Mammary epithelial cell (primary cell): ENCODE measurements at regions not wholly inside any gene's neighbourhood (a gene's known extent, or its start where the extent isn't known, plus 50 kb on each side); places are given as distances from the start of the nearest gene placed in this dataset.

Experiments
- EZH2 ChIP-seq: IDR thresholded peaks from 2 replicates; pipeline ENCODE4 v1.6.1; 2012; ENCODE audit warnings: low read length, inconsistent platforms, borderline replicate concordance
- TF ChIP-seq, protein P1 (sequence below), 2 donors: IDR thresholded peaks in 1 of 2; conservative IDR thresholded peaks in 1 of 2; 2 replicates each; pipeline ENCODE4 v1.5.1; 2011 to 2012; ENCODE audit warnings: inconsistent platforms in 2 of 2, low read length in 2 of 2, mild to moderate bottlenecking in 2 of 2, control low read depth in 1 of 2, low read depth in 1 of 2; ENCODE audit not compliant: insufficient read depth in 1 of 2; ENCODE audit errors: extremely low read depth in 1 of 2

DNA sequence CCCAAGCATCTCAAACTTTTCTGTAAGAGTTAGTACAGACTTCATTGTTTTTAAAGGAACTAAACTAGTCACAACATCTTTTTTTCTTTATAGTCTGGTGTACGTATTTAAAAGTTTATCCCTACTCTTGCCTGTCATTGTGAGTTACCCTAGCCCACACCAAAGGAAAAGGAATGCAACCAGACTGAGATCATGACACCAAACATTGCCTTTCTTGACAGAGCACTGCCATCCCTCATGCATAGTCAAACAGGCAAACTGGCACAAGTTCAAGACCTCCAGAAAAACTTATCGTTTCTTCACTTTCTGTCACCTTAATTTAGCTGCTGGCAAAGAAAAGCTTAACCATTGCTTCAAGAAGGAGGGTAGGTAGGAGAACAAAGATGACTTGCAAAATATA is 448.4 kb upstream of the MANEA start:
- TF ChIP-seq, protein P1, sequence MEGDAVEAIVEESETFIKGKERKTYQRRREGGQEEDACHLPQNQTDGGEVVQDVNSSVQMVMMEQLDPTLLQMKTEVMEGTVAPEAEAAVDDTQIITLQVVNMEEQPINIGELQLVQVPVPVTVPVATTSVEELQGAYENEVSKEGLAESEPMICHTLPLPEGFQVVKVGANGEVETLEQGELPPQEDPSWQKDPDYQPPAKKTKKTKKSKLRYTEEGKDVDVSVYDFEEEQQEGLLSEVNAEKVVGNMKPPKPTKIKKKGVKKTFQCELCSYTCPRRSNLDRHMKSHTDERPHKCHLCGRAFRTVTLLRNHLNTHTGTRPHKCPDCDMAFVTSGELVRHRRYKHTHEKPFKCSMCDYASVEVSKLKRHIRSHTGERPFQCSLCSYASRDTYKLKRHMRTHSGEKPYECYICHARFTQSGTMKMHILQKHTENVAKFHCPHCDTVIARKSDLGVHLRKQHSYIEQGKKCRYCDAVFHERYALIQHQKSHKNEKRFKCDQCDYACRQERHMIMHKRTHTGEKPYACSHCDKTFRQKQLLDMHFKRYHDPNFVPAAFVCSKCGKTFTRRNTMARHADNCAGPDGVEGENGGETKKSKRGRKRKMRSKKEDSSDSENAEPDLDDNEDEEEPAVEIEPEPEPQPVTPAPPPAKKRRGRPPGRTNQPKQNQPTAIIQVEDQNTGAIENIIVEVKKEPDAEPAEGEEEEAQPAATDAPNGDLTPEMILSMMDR (conservative IDR thresholded peaks at IDR 0.05 in 1 of 2, IDR thresholded peaks at IDR 0.05 in 1 of 2; ENCODE audit: extremely low read depth in 1 of 2, insufficient read depth in 1 of 2, low read depth in 1 of 2, low read length in 2 of 2) = no peak
- no peak for TF ChIP-seq EZH2
